VCaP (cell line): ENCODE measurements at regions not wholly inside any gene's neighbourhood (a gene's known extent, or its start where the extent isn't known, plus 50 kb on each side); places are given as distances from the start of the nearest gene placed in this dataset.
A peak's percentile ranks its signal among the peaks of the same experiment; 100 is the strongest.

Experiments used
- H3K27ac ChIP-seq: fragments of 450-650 bp; 2 replicates; pipeline ENCODE4 v1.5.1; 2017
- CTCF ChIP-seq: fragments of 450-650 bp; conservative IDR thresholded peaks from 2 replicates; pipeline ENCODE4 v1.5.1; 2017; ENCODE audit warnings: mild to moderate bottlenecking, moderate library complexity

- no peak for TF ChIP-seq CTCF
- no peak overlapping the region for H3K27ac ChIP-seq
Observed at GRCh38 chr2:51170273-51170672, 138.3 kb upstream of the NRXN1 start.

- no peak overlapping the region for H3K27ac ChIP-seq
- TF ChIP-seq CTCF: no peak
Observed at GRCh38 chr2:51165534-51166260, 133.8 kb upstream of the NRXN1 start.

GRCh38 chr2:51158251-51158650 lies 126.3 kb upstream of the NRXN1 start:
- H3K27ac ChIP-seq: peak overlapping the region; percentile 39
- no peak for TF ChIP-seq CTCF

- no peak for TF ChIP-seq CTCF
Observed at GRCh38 chr2:51153236-51153635, 121.3 kb upstream of the NRXN1 start.

GRCh38 chr2:51151490-51152140 lies 119.7 kb upstream of the NRXN1 start:
- TF ChIP-seq CTCF: no peak
- no peak overlapping the region for H3K27ac ChIP-seq

More at GRCh38 chr2:51153236-51153635, 121.3 kb upstream of the NRXN1 start:
- H3K27ac ChIP-seq: no peak overlapping the region

GRCh38 chr2:51149725-51150124 lies 117.8 kb upstream of the NRXN1 start:
- no peak for TF ChIP-seq CTCF
- H3K27ac ChIP-seq: no peak overlapping the region

GRCh38 chr2:51145761-51146160 lies 113.8 kb upstream of the NRXN1 start:
- no peak overlapping the region for H3K27ac ChIP-seq
- TF ChIP-seq CTCF: no peak
